ENCODE measurements at regions not wholly inside any gene's neighbourhood (a gene's known extent, or its start where the extent isn't known, plus 50 kb on each side); places are given as distances from the start of the nearest gene placed in this dataset.

DNA sequence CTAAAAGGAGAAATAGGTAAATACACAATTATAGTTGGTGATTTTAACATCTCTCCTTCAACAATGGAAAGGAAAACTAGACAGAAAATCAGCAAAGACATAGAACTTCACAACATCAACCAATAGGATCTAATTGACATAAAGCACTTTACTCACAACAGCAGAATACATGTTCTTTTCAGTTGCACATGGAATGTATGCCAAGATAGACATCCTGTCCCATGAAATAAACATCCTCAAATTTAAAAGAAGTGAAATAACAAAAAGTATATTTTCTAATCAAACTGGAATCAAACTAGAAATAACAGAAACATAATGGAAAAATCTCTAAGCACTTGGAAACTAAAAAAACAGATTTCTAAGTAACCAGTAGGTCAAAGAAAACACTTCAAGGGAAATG is 296.2 kb upstream of the RGS6 start:
- TF ChIP-seq, protein P1, sequence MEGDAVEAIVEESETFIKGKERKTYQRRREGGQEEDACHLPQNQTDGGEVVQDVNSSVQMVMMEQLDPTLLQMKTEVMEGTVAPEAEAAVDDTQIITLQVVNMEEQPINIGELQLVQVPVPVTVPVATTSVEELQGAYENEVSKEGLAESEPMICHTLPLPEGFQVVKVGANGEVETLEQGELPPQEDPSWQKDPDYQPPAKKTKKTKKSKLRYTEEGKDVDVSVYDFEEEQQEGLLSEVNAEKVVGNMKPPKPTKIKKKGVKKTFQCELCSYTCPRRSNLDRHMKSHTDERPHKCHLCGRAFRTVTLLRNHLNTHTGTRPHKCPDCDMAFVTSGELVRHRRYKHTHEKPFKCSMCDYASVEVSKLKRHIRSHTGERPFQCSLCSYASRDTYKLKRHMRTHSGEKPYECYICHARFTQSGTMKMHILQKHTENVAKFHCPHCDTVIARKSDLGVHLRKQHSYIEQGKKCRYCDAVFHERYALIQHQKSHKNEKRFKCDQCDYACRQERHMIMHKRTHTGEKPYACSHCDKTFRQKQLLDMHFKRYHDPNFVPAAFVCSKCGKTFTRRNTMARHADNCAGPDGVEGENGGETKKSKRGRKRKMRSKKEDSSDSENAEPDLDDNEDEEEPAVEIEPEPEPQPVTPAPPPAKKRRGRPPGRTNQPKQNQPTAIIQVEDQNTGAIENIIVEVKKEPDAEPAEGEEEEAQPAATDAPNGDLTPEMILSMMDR (IDR thresholded peaks at IDR 0.05), result no peak
- TF ChIP-seq POLR2A (IDR thresholded peaks at IDR 0.05), result no peak

All from lower leg skin (tissue), 3 donors.